ENCODE measurements at regions not wholly inside any gene's neighbourhood (a gene's known extent, or its start where the extent isn't known, plus 50 kb on each side); places are given as distances from the start of the nearest gene placed in this dataset.
"Not testable (repeated sequence)": the region's sequence is repeated elsewhere in the genome, so short reads cannot be mapped to it uniquely, and the experiment has no call there.

DNA sequence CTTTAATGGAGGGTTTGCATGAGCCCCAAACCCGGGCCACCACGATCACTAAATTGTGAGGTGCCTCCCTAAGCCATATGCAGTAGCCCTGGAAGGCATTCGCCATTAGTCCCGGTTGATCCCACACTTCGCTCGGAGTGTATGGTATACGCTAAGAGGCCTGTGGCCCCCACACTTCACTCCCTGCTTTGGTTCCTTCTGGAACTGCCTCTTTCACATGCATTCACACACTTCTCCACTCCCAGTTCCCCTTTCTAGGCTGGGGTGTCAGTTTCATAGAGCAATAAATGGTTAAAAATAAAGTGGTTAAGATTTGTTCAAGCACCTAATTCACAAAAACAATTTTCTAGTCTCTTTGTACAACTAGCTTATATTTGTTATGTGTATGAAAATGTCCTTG lies 212.1 kb upstream of the KCND2 start:
- H3K36me3 Mint-ChIP-seq (ENCODE audit: low read depth, unreplicated experiment), result no peaks in the 10 kb centered on the region
- H3K27ac Mint-ChIP-seq (ENCODE audit: unreplicated experiment), result no peak overlapping the region
- TF ChIP-seq CTCF (IDR thresholded peaks at IDR 0.05; ENCODE audit: unreplicated experiment), result no peak
- no peak for DNase-seq (ENCODE audit: low spot score)
- no peak overlapping the region for H3K4me3 Mint-ChIP-seq (ENCODE audit: unreplicated experiment)
- peaks cover 3% of the 10 kb centered on the region for H3K4me1 Mint-ChIP-seq (ENCODE audit: unreplicated experiment)
- peaks cover 3% of the 10 kb centered on the region for H3K27me3 Mint-ChIP-seq (ENCODE audit: unreplicated experiment)
- H3K9me3 Mint-ChIP-seq (ENCODE audit: unreplicated experiment), result no peaks in the 10 kb centered on the region

DNA sequence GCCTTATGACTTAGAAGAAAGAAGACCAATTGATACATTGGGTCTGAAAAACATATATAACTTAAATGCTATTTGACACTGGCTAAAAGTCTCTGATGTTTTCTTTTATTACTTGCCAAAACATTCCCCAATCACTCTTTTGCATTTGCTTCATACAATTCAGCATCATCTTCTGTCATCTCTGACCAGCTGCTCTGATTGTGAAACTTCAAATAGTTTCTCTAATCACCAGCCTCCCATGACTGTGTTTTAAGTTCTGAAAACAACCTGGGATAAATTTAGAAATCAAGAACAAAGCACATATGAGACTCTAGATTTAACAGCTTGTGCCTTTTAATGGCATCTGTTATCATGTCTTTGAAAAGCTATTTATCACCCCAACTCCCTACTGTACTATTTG lies 208.4 kb upstream of the KCND2 start:
- Mint-ChIP-seq H3K36me3 (ENCODE audit: low read depth, unreplicated experiment) (peaks cover 5% of the 10 kb centered on the region), H3K27me3 (ENCODE audit: unreplicated experiment) (peaks cover 3% of the 10 kb centered on the region)

GRCh38 chr7:120066898-120067297 lies 206.1 kb upstream of the KCND2 start:
- not testable (repeated sequence) for H3K27me3 Mint-ChIP-seq (ENCODE audit: unreplicated experiment)

More for the DNA sequence above, 208.4 kb upstream of the KCND2 start:
- no peak for TF ChIP-seq CTCF (IDR thresholded peaks at IDR 0.05; ENCODE audit: unreplicated experiment)
- H3K9me3 Mint-ChIP-seq (ENCODE audit: unreplicated experiment), result peaks cover 3% of the 10 kb centered on the region
- no peak for DNase-seq (ENCODE audit: low spot score)
- no peak overlapping the region for H3K4me3 Mint-ChIP-seq (ENCODE audit: unreplicated experiment)
- H3K4me1 Mint-ChIP-seq (ENCODE audit: unreplicated experiment), result peaks cover 3% of the 10 kb centered on the region
- H3K27ac Mint-ChIP-seq (ENCODE audit: unreplicated experiment), result no peak overlapping the region

GRCh38 chr7:120070201-120070600 lies 202.8 kb upstream of the KCND2 start:
- no peaks in the 10 kb centered on the region for H3K4me1 Mint-ChIP-seq (ENCODE audit: unreplicated experiment)
- TF ChIP-seq CTCF (IDR thresholded peaks at IDR 0.05; ENCODE audit: unreplicated experiment), result no peak
- H3K27me3 Mint-ChIP-seq (ENCODE audit: unreplicated experiment), result no peaks in the 10 kb centered on the region
- H3K9me3 Mint-ChIP-seq (ENCODE audit: unreplicated experiment), result peaks cover 3% of the 10 kb centered on the region
- peaks cover 5% of the 10 kb centered on the region for H3K36me3 Mint-ChIP-seq (ENCODE audit: low read depth, unreplicated experiment)
- no peak overlapping the region for H3K27ac Mint-ChIP-seq (ENCODE audit: unreplicated experiment)
- H3K4me3 Mint-ChIP-seq (ENCODE audit: unreplicated experiment), result no peak overlapping the region
- no peak for DNase-seq (ENCODE audit: low spot score)

More at GRCh38 chr7:120066898-120067297, 206.1 kb upstream of the KCND2 start:
- H3K36me3 Mint-ChIP-seq (ENCODE audit: low read depth, unreplicated experiment); H3K27ac Mint-ChIP-seq (ENCODE audit: unreplicated experiment); H3K4me1 Mint-ChIP-seq (ENCODE audit: unreplicated experiment); H3K9me3 Mint-ChIP-seq (ENCODE audit: unreplicated experiment); DNase-seq (ENCODE audit: low spot score); H3K4me3 Mint-ChIP-seq (ENCODE audit: unreplicated experiment): not testable (repeated sequence)

GRCh38 chr7:120077777-120078176 lies 195.2 kb upstream of the KCND2 start:
- Mint-ChIP-seq H3K4me3 (ENCODE audit: unreplicated experiment) (no peak overlapping the region), H3K4me1 (ENCODE audit: unreplicated experiment) (no peaks in the 10 kb centered on the region), H3K27ac (ENCODE audit: unreplicated experiment) (no peak overlapping the region), H3K27me3 (ENCODE audit: unreplicated experiment) (no peaks in the 10 kb centered on the region), H3K9me3 (ENCODE audit: unreplicated experiment) (no peaks in the 10 kb centered on the region), H3K36me3 (ENCODE audit: low read depth, unreplicated experiment) (no peaks in the 10 kb centered on the region)
- no peak for DNase-seq (ENCODE audit: low spot score)
- no peak for TF ChIP-seq CTCF (IDR thresholded peaks at IDR 0.05; ENCODE audit: unreplicated experiment)

DNA sequence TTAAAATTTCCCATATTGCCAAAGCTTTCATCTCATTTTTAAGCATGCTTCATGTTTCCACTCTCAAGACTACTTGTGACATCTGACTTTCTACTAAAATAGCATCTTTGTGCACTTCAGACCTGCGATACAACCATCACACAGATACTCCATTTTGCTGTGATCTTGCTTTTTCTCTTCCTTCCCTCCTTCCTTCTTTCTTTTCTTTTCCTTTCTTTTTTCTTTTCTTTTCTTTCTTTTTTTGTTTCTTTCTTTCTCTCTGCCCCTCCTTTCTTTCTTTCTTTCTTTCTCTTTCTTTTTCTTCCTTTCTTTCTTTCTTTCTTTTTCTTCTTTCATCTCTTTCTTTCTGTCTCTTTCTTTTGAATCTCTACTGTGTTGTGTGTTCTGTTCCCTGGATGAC lies 194.0 kb upstream of the KCND2 start:
- Mint-ChIP-seq H3K36me3 (ENCODE audit: low read depth, unreplicated experiment) (no peaks in the 10 kb centered on the region), H3K4me1 (ENCODE audit: unreplicated experiment) (no peaks in the 10 kb centered on the region), H3K27me3 (ENCODE audit: unreplicated experiment) (no peaks in the 10 kb centered on the region), H3K9me3 (ENCODE audit: unreplicated experiment) (no peaks in the 10 kb centered on the region), H3K27ac (ENCODE audit: unreplicated experiment) (no peak overlapping the region), H3K4me3 (ENCODE audit: unreplicated experiment) (no peak overlapping the region)
- no peak for TF ChIP-seq CTCF (IDR thresholded peaks at IDR 0.05; ENCODE audit: unreplicated experiment)
- no peak for DNase-seq (ENCODE audit: low spot score)
